ENCODE measurements at regions not wholly inside any gene's neighbourhood (a gene's known extent, or its start where the extent isn't known, plus 50 kb on each side); places are given as distances from the start of the nearest gene placed in this dataset.

GRCh38 chr13:100825557-100825956 is 151.0 kb upstream of the TMTC4 start:
- no peak for TF ChIP-seq CTCF (IDR thresholded peaks at IDR 0.05; ENCODE audit: control extremely low read depth in 1 of 3, insufficient read depth in 1 of 3, low read depth in 1 of 3, low read length in 3 of 3)
- TF ChIP-seq ZNF274 (IDR thresholded peaks at IDR 0.05; ENCODE audit: borderline replicate concordance, extremely low read depth, low read length) = no peak
